NCI-H82 treated with DMSO at 0.1 percent for 48 hours (cell line): ENCODE measurements at regions not wholly inside any gene's neighbourhood (a gene's known extent, or its start where the extent isn't known, plus 50 kb on each side); places are given as distances from the start of the nearest gene placed in this dataset.

Experiments
- DNase-seq: peaks from one replicate; lab custom pipeline; 2025; ENCODE audit not compliant: unreplicated experiment; lab: John Stamatoyannopoulos, UW

DNA sequence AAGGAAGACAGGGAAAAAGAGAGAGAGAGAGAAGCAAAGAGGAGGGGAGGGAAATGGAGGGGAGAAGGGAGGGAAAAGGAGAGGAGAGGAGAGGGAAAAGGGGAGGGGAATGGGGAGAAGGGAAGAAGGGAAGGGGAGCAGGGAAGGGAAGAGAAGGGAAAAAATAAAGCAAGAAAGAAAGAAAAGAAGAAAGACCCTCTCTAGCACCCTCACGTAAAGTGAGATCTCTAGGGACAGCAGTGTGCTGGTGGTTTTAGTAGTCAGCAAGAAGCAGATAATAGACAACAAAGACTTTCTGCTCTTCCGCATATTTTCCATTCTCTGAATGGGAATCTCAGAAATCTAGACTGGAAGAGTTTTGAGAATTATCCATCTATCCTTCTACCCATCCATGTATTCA lies 201.8 kb upstream of the RFC3 start:
- no peak for DNase-seq

DNA sequence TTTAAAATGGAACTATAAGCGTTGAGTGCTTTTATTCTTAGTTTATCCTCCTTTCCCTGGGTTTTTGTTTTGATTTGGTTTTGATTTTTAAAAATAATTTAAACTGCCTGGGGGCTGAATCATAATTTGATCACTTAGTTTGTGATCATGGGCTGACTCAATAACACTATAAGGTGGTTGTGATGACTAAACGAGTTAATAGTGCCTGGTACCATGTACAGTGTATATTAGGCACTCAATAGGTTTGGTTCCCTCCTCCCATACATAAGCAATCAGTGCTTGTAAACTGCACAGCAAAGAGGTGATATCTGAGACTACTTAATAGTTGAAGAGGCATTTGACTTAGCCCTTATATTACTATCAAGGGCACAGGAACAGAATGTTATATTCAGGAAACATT lies 200.9 kb upstream of the RFC3 start:
- no peak for DNase-seq

- DNase-seq: no peak
Observed at GRCh38 chr13:33624253-33624652, 193.7 kb upstream of the RFC3 start.

- peak; percentile 90 for DNase-seq
Observed at GRCh38 chr13:33624740-33625139, 193.2 kb upstream of the RFC3 start.

DNA sequence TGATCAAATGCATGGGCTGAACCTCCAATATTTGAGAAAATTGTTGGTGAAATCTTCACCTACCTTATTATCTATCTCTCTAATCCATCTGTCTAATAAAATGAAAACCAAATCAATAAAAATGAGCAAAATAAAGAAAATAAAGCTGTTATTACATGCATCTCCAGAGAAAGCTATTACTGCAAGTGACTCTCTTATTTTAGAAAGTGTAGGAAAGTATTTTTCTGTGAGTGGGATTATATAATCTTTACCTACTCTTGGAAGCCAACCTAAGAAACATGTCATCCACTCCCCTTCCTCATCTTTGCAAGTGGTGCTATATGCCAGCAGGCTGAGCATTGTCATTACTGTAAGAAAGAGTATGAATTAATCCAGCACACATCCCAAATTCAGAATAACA lies 191.5 kb upstream of the RFC3 start:
- no peak for DNase-seq

DNA sequence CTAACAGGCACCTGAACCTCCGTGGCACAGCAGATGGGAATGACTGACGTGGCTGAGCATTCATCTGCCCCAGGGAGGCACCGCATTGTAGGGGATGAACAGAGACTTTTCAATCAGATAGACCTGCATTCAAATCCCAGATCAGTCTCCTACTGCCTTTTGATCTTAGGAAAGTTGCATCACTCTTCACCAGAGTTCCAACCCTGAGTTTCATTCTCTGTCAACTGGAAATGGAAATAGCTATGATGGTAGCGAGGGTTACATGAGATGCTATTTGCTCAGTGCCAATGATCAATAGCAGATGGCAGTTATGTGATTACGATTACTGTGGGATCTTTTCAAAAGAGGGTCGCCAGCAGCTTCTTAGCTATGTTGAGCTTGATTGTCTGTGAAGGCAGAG lies 189.3 kb upstream of the RFC3 start:
- DNase-seq: no peak

DNA sequence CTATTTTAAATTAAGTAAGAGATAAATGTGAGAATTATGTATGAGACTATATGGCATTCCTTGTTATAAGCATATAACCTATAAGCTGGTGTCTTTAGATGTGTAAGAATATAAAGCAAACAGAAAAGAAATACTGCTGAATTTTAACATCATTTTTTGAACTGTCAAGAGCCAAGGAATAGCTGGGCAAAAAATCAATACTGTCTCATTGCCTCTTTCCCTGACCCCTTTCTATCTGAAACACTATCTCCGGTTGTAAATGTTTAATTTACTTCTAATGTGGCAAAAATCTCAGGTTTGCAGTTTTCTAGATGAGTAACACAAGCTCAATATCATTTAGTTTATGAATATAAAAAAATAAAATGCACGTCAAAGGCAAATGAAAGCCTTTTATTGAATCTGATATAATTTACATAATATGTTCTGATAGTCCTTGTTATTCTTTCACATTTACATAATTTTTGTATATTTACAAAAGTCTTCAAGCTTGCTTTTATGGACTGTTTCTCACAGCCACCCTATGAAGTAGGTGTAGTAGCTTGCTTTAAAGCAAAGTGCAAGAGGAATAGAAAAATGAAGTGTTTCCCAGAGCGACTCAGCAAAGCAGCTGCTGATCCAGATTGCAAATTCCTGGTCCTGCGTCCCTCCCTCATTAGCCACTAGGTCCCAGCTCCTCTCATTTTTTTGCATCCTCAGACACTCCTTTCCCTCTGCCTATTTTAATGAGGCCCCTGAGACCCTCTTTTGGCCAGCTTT lies 188.2 kb upstream of the RFC3 start:
- DNase-seq: no peak

DNA sequence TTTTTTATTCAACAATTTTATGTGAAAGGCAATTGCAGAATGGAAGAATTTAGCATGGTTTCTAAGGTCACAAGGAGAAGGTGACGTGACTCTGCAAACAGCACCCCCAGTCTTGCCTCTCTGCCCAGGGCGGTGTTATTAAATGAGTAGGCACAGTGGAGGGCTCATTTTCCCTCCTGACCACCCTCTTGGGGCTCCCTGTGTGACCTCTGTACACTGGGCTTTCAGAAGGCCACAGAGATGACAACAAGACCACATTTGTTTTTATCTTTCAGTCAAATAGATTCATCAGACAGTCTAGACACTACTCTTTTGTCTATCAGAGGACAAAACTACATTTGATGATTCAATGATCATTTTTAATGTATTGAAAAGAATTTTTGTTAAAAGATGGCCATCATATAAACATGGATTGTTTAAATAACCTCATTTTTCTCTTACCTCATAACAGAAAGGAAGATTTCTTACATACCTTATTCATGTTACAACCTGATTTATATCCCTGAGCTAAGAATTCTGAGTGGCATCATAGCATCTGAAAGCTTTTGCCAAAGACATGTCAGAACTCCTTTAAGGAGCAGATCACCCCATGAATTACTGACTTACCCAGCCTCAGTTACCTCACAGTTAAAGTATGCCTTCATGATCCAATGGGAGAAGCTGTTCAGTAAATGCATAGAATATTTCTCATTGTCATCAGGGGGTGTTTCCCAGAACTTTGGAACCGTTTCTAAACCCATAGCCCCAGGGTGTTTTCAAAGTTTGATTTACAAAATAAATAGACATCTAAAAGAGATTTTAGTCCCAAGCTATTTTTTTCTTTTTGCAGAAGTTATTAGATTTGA lies 184.0 kb upstream of the RFC3 start:
- no peak for DNase-seq

- no peak for DNase-seq
Observed at GRCh38 chr13:33634546-33634982, 183.4 kb upstream of the RFC3 start.

DNA sequence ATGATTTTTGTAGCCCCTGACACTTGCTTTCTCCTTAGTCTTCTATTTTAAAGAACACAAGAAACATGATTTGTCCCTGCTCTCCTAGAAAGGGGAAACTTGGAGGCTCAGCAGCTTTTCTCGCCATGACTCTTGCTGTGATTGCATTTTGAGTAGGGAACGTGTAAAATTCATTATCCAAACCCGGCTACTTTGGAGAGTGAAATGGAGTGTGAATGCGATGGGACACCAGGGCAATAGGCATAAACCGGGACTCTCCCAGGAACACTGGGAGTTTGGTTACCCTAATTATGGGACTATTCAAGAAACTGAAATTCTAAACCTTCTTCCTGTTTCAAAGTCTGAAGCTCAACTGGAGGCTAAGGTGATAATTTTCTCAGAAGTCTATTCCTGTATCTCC lies 181.7 kb upstream of the RFC3 start:
- no peak for DNase-seq

DNA sequence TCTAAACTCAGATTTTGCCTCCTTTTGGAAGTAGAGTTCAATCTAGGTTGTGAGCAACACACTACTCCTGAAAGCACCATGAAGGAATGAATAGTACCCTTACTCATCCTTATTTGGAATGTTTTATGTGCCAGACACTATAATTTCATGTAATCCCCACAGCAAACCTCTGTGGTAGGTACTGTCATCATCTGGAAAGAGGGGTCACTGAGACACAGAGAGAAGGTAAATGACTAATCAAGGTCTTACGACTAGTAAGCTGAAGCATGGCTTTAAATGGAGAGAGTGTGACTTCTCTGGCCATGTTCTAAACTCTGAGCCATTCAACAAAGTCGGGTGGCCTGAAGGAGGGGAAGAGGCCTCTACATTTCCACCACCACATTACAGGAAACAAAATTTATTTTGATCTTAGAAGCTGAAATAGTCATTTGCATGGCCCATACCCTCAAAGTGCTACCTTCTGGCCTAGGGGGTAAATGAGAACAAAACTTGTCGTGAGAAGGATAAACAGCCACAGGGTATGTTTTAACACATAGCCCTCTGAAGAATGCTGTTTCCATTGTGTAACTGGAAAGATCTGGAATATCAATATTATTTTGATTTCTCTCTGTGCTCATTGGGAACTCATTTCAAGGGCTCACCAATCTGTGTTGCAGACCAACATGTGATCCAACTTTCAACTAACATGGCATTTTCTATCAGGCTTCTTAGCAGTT lies 180.8 kb upstream of the RFC3 start:
- DNase-seq: no peak

- DNase-seq: no peak
Observed at GRCh38 chr13:33637978-33638743, 179.8 kb upstream of the RFC3 start.

GRCh38 chr13:33639158-33639557 lies 178.8 kb upstream of the RFC3 start:
- DNase-seq: no peak

DNA sequence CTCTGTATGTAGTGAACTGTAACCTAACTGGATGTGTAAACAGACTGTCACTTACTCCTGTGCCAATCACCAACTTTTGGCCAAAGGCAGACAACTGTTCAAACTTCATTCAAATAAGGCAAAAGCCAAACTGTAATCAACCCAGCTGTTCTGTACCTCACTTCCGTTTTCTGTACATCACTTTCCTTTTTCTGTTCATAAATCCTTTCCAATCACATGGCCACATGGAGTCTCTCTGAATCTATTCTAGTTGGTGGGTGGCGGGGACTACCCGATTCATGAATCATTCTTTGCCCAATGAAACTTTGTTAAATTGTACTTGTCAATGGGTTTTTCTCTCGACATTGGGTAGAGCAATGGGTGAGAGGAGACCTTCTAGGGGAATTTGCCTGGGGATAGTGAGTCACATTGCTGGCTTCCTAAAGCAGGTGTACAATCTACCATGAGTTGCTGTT lies 178.3 kb upstream of the RFC3 start:
- no peak for DNase-seq

GRCh38 chr13:33640832-33641231 lies 177.1 kb upstream of the RFC3 start:
- DNase-seq: no peak

GRCh38 chr13:33642374-33643065 lies 175.4 kb upstream of the RFC3 start:
- DNase-seq: no peak

DNA sequence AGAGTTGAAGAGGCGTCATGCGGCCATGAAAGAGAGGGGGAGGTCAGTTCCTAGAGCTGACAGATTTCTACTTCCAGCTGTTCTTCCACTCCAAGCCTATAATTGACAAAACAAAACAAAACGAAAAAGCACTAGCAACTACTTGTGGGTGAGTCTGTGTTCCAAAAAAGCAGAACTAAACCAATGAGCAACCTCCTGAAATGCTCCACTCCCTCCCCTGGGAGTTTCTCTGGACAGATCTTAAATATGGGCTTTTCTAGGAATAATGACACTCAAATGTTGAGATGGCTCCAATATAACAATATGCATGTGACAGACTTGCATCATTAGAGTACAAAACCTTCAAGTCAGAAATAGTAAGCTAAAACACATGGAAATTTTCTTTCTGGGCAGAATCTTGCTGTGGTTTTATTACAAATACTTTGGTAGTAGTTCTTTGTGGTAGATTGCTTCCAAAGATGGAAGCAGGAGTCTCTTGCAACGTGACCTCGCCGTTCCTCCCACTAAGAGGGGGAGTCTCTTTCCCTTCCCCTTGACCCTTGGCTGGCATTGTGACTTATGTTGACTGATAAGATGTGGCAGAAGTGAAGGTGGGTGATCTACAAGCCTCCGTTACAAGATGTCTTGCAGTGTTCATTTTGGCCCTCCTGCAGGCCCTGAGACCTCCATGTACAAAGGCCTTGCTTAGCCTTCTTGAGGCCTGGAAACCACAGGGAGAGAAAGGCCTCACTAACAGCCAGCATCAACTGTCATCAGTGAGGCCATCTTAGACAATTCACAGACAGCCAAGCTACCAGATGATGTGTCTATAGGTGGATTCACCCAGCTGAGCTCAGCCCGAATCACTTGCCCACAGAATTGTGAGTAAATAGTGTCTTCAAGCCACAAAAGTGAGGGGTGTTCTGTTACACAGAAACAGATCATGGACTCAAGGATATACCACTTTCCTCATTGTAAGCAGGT lies 173.1 kb upstream of the RFC3 start:
- DNase-seq: no peak

GRCh38 chr13:33645591-33646554 lies 172.1 kb upstream of the RFC3 start:
- peak; percentile 26 for DNase-seq
